HepG2 (cell line): ENCODE measurements at regions not wholly inside any gene's neighbourhood (a gene's known extent, or its start where the extent isn't known, plus 50 kb on each side); places are given as distances from the start of the nearest gene placed in this dataset.

Experiments used
- CTCF ChIP-seq: sonication (generic); formaldehyde crosslinking; IDR thresholded peaks from 2 replicates; pipeline ENCODE4 v1.5.0; 2020; ENCODE audit warnings: mild to moderate bottlenecking, missing genetic modification reagents, moderate library complexity
- TF ChIP-seq, protein P1 (sequence below): sonication (generic); formaldehyde crosslinking; IDR thresholded peaks from 2 replicates; pipeline ENCODE4 v1.4.0; 2020; ENCODE audit warnings: mild to moderate bottlenecking, missing genetic modification reagents

- no peak for TF ChIP-seq CTCF (CRISPR knock-in tag)
- TF ChIP-seq, protein P1, sequence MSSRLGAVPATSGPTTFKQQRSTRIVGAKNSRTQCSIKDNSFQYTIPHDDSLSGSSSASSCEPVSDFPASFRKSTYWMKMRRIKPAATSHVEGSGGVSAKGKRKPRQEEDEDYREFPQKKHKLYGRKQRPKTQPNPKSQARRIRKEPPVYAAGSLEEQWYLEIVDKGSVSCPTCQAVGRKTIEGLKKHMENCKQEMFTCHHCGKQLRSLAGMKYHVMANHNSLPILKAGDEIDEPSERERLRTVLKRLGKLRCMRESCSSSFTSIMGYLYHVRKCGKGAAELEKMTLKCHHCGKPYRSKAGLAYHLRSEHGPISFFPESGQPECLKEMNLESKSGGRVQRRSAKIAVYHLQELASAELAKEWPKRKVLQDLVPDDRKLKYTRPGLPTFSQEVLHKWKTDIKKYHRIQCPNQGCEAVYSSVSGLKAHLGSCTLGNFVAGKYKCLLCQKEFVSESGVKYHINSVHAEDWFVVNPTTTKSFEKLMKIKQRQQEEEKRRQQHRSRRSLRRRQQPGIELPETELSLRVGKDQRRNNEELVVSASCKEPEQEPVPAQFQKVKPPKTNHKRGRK (CRISPR knock-in tag): no peak
These were observed 258.1 kb upstream of the MCTP2 start for GRCh38 chr15:93973287-93973686.
